HG02678 (cell line): ENCODE measurements at regions not wholly inside any gene's neighbourhood (a gene's known extent, or its start where the extent isn't known, plus 50 kb on each side); places are given as distances from the start of the nearest gene placed in this dataset.

Experiments used
- ATAC-seq: cut with Tn5 transposase; IDR thresholded peaks from one replicate; pipeline ENCODE4 v1.9.1; 2021; ENCODE audit warnings: mild to moderate bottlenecking, moderate library complexity; ENCODE audit not compliant: unreplicated experiment

DNA sequence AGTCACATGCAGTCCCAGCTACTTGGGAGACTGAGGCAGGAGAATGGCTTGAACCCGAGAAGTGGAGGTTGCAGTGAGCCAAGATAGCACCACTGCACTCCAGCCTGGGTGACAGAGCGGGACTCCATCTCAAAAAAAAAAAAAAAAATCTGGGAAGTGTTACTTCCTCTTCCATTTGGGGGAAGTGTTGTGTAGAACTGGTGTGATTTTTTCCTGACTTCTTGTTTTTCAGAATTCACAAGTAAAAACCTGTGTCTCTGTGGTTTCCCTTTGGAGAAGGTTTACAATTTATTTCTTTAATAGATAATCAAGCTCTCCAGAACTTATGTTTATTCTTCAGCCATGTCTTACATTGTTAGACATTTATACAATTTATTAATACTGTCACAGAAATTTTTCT lies 396.1 kb downstream of the BRD1 start:
- ATAC-seq: no peak

DNA sequence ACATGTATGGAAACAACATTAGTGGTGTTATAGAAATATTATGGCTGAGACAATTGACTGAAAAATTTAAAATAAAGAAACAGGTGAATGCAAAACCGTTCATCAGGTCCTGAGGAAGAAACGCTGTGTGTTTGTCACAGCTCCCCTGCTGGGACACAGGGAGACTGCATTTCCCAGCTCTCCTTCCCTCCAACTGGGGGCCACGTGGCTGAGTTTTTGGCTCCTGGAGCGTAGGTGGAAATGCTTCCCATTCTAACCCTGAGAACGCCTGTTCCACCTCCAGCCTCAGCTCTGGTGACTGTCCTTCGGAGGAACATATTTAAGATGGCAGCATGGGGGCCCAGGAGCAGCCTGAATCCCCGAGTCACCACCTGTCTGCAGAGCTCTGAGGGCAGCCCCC lies 398.6 kb downstream of the BRD1 start:
- no peak for ATAC-seq

DNA sequence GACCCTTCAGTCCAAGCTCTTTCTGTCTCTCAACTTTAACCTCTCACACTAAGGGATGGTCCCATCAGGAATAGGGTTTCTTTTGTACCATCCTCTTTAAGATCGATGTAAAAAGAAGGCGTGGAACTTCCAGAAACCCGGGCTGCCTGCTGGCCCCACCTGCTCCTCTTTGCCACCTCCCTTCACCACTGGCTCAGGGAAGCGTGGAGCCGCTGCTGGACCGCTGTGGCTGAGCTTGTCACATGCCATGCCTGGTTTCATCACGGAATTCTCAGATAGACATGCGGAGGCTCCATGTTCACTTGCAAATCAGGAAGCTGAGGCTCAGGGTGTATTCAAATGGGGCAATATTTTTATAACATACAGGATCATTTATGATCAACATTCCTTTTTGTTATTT lies 399.7 kb downstream of the BRD1 start:
- no peak for ATAC-seq

DNA sequence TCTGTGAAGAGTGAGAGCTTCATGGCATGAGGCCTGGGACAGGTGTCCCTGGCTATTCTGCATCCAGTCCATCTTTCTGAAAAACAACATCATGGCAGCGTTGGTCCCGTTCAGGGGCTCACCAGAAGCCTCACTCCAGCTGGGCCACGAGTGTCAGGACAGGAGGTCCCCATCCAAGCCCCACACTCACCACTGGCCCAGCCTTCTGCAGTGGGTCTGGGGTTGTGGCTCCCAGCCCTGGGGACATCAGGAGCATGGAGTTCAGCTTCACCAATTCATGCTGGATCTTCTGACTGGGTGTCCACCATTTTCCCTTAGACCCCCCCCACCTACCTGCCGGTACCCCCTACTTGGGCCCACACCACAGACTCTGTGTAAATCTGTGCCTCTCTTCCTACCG lies 400.3 kb downstream of the BRD1 start:
- no peak for ATAC-seq

DNA sequence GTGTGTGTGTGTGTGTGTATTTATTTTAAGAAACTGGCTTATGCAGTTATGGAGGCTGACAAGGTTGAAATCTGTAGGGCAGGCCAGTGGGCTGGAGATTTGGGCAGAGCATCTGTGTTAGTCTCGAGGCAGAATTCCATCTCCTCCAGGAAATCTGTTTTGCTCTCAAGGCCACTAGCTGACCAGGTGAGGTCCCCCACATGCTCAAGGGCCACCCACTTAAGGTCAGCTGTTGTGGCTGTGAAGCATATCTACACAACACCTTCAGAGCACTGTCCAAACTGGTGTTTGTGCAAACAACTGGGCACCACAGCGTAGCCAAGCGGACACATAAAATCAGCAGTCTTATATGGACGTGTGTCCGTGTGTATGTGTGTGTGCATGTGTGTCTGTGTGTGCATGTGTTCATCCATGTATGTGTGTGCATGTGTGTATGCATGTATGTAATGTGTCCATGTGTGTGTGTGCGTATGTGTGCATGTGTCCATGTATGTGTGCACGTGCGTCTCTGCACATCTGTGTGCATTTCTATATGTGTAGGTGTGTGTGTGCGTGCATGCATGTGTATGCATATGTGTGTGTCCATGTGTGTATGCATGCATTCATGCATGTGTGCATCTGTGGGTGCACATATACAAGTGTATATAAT lies 400.9 kb downstream of the BRD1 start:
- ATAC-seq: no peak

DNA sequence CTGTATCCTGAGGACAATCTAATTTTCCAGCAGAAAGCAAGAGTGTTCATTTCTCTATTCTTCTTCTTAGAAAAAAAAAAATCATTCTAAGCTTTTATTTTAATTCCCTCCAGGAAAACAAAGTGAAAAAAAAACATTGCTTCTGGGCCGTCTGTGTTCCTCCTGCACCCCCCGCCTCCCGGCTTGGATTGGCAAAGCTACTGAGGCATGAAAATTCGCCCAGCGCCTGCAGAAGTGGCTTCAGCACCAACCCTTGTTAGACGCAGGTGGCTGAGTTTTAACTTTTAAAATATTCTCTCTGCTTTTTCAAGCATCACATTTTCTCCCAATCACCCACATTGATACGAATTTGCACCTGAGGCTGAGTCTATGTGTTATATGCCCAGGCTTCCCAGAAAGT lies 401.6 kb downstream of the BRD1 start:
- ATAC-seq: no peak

DNA sequence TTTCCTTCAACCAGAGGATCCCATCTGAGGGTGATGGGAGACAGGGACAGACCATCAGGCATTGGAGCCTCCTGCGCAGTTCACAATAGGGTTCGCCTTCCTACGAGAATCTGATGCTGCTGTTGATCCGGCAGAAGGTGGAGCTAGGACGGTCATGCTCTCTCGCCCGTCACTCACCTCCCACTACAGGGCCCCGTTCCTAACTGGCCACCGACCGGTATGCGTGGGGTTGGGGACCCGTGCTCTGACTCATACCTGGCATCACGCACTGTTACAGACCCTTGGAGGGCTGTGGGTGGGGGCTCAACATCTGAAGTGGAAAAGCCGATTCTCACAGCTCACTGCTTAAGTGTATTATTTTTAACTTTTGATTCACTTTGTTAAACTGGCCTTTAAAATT lies 402.3 kb downstream of the BRD1 start:
- ATAC-seq: no peak

DNA sequence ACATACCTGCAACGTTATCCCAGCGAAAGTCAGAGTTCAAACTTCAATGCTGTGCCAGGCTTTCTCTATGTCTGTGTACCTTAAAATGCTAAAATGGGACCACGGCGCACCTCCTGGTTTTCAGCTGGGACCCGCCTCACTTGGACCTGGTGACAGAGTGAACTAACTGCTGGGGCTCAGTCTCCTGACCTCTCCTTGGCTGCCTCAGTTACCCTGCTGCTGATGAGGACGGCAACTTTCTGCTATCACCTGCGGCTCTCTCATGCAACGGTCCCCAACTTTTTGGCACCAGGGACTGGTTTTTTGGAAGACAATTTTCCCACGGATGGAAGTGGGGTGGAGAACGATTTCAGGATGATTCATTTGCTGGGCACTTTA lies 402.8 kb downstream of the BRD1 start:
- no peak for ATAC-seq

DNA sequence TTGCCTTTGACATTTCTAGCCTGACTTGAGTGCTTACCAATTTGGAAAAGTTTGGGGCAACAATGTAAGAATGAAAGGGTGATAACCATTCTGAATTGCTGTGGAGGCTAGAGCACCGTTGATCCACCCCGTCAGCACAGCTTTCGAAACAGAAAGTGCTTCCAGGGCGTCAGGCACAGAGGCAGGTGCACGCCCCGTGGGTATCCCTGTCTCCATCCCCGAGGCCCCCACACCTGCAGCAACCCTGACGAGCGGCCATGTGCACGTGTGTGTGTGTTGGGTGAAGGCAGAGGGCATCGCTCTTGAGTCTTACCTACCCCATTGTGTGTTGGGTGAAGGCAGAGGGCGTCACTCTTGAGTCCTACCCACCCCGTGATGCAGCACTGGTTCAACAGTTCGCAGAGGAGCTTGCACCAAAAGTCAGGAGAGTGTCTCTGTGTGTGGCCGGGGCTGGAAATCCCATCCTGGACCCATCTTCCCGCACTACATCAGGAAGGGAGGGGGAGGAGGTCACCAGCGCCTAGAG lies 404.5 kb downstream of the BRD1 start:
- no peak for ATAC-seq

DNA sequence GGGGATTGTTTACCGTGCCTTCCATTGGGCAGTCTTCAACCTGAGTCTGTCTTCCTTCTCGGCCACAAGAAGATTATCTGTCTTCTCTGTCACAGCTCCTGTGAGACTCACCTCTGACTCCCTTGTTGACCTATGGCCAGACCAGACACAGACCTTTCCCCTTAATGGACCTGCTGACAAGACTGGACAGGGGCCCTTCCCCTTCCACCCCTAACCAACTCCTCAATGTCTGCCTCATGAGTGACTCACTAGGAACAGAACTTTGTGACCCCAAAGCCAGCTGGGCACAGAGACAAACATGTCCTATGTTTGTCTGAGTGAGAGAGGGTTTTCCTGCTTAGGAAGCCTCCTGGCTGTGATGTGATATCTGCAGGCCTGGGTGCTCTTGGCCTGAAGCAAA lies 405.0 kb downstream of the BRD1 start:
- no peak for ATAC-seq

- ATAC-seq: no peak
Measured at GRCh38 chr22:49420651-49421050, 407.0 kb downstream of the BRD1 start.

DNA sequence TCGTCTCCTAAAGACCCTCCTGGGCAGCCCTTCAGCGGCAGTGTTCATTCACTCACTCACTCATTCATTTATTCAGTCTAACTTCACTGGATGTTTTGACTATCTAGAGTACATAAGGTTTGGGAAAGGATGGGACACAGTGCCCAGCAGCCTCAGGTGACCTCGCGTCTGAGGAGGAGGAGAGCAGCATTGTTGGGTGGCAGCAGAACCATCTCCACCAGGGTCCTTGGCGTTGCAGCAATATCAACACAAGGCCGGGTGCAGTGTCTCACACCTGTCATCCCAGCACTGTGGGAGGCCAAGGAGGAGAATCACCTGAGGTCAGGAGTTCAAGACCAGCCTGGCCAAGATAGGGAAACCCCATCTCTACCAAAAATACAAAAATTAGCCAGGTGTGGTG lies 408.0 kb downstream of the BRD1 start:
- no peak for ATAC-seq

- no peak for ATAC-seq
Measured at GRCh38 chr22:49418943-49419342, 408.7 kb downstream of the BRD1 start.

- ATAC-seq: no peak
Measured at GRCh38 chr22:49418341-49418894, 409.3 kb downstream of the BRD1 start.

- no peak for ATAC-seq
Measured at GRCh38 chr22:49417833-49418232, 409.8 kb downstream of the BRD1 start.

DNA sequence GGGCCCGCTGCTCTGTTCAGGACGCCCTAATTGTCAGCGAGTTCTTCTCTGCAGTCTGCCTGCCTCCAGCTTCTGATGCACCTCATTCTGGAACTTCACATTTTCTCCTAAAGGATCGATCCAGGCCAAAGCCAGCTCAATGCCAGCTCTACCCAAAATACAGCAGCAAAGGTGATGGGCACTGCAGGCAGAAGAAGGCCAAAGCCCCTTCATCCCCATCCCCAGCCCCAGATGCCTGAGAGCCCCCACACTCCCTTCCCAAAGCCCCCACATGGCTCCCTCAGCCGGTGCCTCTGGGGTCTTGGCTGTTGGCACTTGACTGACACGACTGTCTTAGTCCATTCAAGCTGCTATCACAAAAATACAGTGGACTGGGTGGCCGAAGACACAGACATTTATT lies 410.3 kb downstream of the BRD1 start:
- ATAC-seq: no peak

DNA sequence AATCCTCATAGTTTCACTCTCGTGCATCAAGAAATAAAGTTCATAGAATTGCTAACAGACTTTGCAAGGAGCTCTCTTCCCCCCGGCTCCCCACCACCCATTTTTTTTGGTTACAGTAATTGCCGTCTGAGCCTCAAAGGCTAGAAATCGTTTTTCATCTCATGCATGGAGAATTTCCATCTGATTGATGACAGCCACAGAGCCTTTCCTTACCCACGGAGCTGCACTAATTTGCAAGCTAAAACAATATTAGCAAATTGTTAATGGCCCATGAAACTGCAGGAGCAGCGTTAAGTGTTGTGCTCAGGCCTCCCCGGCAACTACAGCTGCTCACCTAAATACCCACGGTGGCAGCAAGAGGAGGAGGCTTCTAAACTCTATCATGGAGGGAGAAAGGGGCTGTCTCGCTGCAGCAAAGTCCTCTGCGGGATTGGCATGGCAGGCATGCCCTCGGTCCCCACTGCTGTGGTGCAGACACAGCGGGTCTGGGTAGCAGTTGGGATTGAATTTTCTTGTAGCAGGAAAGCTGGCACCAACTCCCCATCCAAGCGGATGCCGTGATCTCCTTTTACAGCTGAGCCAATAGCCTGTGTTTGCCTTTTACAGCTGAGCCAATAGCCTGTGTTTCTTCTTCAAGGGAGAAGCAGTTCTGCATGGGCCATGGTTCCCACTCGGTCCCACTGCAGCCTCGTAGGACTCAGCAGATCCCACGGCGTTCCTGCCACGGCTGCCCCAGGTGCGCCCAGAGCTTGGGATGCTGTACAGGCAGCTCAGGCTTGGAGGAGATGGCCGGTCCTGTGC lies 412.3 kb downstream of the BRD1 start:
- no peak for ATAC-seq

DNA sequence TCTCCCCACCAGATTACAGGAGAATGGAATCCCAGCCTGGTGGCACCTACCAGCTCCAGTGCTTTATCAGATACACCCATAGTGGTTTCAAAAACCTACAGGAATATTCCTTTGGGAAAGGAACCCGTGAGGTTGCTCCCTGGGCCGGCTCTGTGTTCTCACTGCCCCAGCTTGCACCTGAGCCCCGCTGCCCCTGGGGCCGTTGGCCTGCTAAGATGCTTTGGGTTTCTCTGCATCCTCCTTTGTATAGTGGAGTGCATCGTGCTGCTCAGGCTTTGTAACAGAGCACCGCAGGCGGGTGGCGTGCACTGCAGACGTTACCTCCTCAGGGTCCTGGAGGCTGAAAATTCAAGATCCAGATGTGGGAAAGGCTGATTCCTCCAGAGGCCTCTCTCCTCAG lies 414.1 kb downstream of the BRD1 start:
- no peak for ATAC-seq

GRCh38 chr22:49413146-49413545 lies 414.5 kb downstream of the BRD1 start:
- no peak for ATAC-seq

- ATAC-seq: no peak
Measured at GRCh38 chr22:49412236-49412635, 415.4 kb downstream of the BRD1 start.

DNA sequence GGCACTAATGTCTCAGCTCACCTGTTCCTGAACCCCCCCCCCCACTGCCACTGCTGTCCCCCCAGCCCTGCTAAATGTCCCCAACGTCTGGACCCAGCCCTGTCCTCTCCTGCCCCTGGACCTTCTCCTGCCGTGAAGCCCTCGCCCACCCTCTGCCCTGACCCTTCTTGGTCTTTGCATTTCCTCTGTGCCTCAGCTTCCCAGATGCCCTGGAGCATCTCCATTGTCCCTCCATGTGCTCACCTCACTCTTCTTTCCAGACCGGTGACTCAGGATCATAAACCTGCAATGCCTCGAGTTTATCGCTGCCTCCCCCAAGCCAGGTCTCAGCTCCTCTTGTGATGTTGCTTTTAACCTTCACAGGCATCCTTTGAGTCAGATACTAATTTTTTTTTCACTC lies 416.4 kb downstream of the BRD1 start:
- no peak for ATAC-seq
